Endothelial cell of umbilical vein (primary cell): ENCODE measurements at regions not wholly inside any gene's neighbourhood (a gene's known extent, or its start where the extent isn't known, plus 50 kb on each side); places are given as distances from the start of the nearest gene placed in this dataset.

ENCODE experiments used
- EZH2 ChIP-seq: IDR thresholded peaks from 2 replicates; pipeline ENCODE4 v1.6.1; 2012; ENCODE audit warnings: borderline replicate concordance, low read depth, mild to moderate bottlenecking, moderate library complexity, low read length, inconsistent platforms; ENCODE audit not compliant: severe bottlenecking
- GATA2 ChIP-seq: IDR thresholded peaks from 2 replicates; pipeline ENCODE4 v1.7.0; 2011; ENCODE audit warnings: low read depth, mild to moderate bottlenecking, moderate library complexity, mixed read lengths, low read length; ENCODE audit not compliant: insufficient read length, insufficient read depth
- MYC ChIP-seq: IDR thresholded peaks from one replicate; pipeline ENCODE4 v1.6.1; 2011; ENCODE audit warnings: mild to moderate bottlenecking, low read depth, low read length
- POLR2A ChIP-seq: IDR thresholded peaks from 2 replicates; pipeline ENCODE4 v1.6.1; 2012; ENCODE audit warnings: low read depth, mild to moderate bottlenecking, control low read depth, low read length
- TF ChIP-seq, protein P1 (sequence below), 2 donors: IDR thresholded peaks; 1 replicate in 1 of 2; 2 replicates in 1 of 2; pipeline ENCODE4 v1.5.1; 2011; ENCODE audit warnings: low read length in 2 of 2, mild to moderate bottlenecking in 2 of 2, moderate library complexity in 2 of 2, control low read depth in 1 of 2, inconsistent platforms in 1 of 2, low read depth in 1 of 2; ENCODE audit not compliant: insufficient read depth in 1 of 2; ENCODE audit errors: extremely low read depth in 1 of 2
- TF ChIP-seq, protein P2 (sequence below): IDR thresholded peaks from 2 replicates; pipeline ENCODE4 v1.6.1; 2011; ENCODE audit not compliant: insufficient read depth, insufficient read length

DNA sequence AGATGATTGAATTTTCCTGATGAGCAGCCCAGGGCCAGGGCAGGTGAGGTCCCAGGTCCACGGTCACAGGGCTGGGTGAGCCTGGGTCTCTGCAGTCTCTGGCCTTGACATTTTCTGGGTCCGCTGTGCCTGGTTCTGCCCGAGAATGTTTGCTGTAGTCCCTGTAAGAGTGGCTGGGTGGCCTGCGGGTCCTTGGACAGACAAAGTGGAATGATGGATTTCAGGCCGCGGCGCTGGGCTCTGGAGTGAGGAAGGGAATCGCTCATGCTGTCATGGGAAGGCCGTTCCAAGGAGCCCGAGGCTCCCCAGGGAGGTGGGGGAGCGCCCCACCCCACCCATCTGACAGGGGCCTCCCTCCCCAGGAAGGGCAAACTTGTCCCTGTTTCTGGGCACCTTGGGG is 153.5 kb upstream of the CIBAR2 start:
- TF ChIP-seq MYC (no peak), GATA2 (no peak), EZH2 (no peak), POLR2A (no peak)
- TF ChIP-seq, protein P1, sequence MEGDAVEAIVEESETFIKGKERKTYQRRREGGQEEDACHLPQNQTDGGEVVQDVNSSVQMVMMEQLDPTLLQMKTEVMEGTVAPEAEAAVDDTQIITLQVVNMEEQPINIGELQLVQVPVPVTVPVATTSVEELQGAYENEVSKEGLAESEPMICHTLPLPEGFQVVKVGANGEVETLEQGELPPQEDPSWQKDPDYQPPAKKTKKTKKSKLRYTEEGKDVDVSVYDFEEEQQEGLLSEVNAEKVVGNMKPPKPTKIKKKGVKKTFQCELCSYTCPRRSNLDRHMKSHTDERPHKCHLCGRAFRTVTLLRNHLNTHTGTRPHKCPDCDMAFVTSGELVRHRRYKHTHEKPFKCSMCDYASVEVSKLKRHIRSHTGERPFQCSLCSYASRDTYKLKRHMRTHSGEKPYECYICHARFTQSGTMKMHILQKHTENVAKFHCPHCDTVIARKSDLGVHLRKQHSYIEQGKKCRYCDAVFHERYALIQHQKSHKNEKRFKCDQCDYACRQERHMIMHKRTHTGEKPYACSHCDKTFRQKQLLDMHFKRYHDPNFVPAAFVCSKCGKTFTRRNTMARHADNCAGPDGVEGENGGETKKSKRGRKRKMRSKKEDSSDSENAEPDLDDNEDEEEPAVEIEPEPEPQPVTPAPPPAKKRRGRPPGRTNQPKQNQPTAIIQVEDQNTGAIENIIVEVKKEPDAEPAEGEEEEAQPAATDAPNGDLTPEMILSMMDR (IDR thresholded peaks at IDR 0.05; ENCODE audit: extremely low read depth in 1 of 2, insufficient read depth in 1 of 2, low read depth in 1 of 2, low read length in 2 of 2) = no peak
- TF ChIP-seq, protein P2, sequence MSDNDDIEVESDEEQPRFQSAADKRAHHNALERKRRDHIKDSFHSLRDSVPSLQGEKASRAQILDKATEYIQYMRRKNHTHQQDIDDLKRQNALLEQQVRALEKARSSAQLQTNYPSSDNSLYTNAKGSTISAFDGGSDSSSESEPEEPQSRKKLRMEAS = no peak
